Activated CD4-positive, alpha-beta memory T cell treated with anti-CD3 and anti-CD28 coated beads for 36 hours (primary cell): ENCODE measurements at regions not wholly inside any gene's neighbourhood (a gene's known extent, or its start where the extent isn't known, plus 50 kb on each side); places are given as distances from the start of the nearest gene placed in this dataset.

Source experiments
- CTCF ChIA-PET: fragments of 350-600 bp; sonication (Branson Sonifier 250); formaldehyde crosslinking; loops from one replicate; lab custom pipeline; 2021; ENCODE audit warnings: antibody characterized with exemption, inconsistent platforms; lab: Charles Lee
- POLR2A ChIA-PET: fragments of 350-600 bp; sonication (Branson Sonifier 250); formaldehyde crosslinking; loops from one replicate; lab custom pipeline; 2021; ENCODE audit warnings: antibody characterized with exemption; lab: Charles Lee
- DNase-seq: peaks from one replicate; pipeline ENCODE4 v3.0.0-alpha.2; 2020
- H3K27ac Mint-ChIP-seq: one replicate; pipeline ENCODE4 v1.8.0; 2021; ENCODE audit warnings: mixed read lengths
- H3K27me3 Mint-ChIP-seq: one replicate; pipeline ENCODE4 v1.8.0; 2021; ENCODE audit warnings: mixed read lengths
- H3K36me3 Mint-ChIP-seq: one replicate; pipeline ENCODE4 v1.8.0; 2021; ENCODE audit warnings: mixed read lengths
- H3K4me1 Mint-ChIP-seq: one replicate; pipeline ENCODE4 v1.8.0; 2021; ENCODE audit warnings: low read depth, mixed read lengths
- H3K4me3 Mint-ChIP-seq: one replicate; pipeline ENCODE4 v1.8.0; 2021; ENCODE audit warnings: mild to moderate bottlenecking, mixed read lengths
- H3K9me3 Mint-ChIP-seq: one replicate; pipeline ENCODE4 v1.8.0; 2021; ENCODE audit warnings: mixed read lengths
- intact Hi-C: fragments of 100-400 bp; cut with micrococcal nuclease; formaldehyde crosslinking; loops from one replicate; pipeline ENCODE4 v1.15.1; 2023

- Mint-ChIP-seq H3K36me3 (no peaks in the 10 kb centered on the region), H3K27me3 (no peaks in the 10 kb centered on the region), H3K27ac (no peak overlapping the region), H3K4me3 (no peak overlapping the region), H3K9me3 (no peaks in the 10 kb centered on the region), H3K4me1 (no peaks in the 10 kb centered on the region)
- intact Hi-C loops: no loop called here
- DNase-seq: no peak
- CTCF ChIA-PET: no interaction called here
- POLR2A ChIA-PET: no interaction called here
These were observed 809.9 kb upstream of the EEF2KMT start for GRCh38 chr16:5907544-5907943.

- Mint-ChIP-seq H3K4me1 (no peaks in the 10 kb centered on the region), H3K36me3 (no peaks in the 10 kb centered on the region), H3K27ac (no peak overlapping the region), H3K9me3 (peaks cover 3% of the 10 kb centered on the region), H3K4me3 (no peak overlapping the region), H3K27me3 (no peaks in the 10 kb centered on the region)
- intact Hi-C loops: no loop called here
- CTCF ChIA-PET: no interaction called here
- no peak for DNase-seq
- POLR2A ChIA-PET: no interaction called here
These were observed 808.8 kb upstream of the EEF2KMT start for GRCh38 chr16:5906351-5906750.

GRCh38 chr16:5905935-5906334 is 808.3 kb upstream of the EEF2KMT start:
- Mint-ChIP-seq H3K27ac (no peak overlapping the region), H3K27me3 (no peaks in the 10 kb centered on the region), H3K4me3 (no peak overlapping the region), H3K4me1 (no peaks in the 10 kb centered on the region), H3K9me3 (peaks cover 3% of the 10 kb centered on the region), H3K36me3 (no peaks in the 10 kb centered on the region)
- DNase-seq: no peak
- ChIA-PET CTCF (no interaction called here), POLR2A (no interaction called here)
- intact Hi-C loops: no loop called here

- H3K9me3 Mint-ChIP-seq: peaks cover 16% of the 10 kb centered on the region
- no peak overlapping the region for H3K27ac Mint-ChIP-seq
- H3K4me1 Mint-ChIP-seq: no peaks in the 10 kb centered on the region
- ChIA-PET CTCF (no interaction called here), POLR2A (no interaction called here)
- H3K36me3 Mint-ChIP-seq: no peaks in the 10 kb centered on the region
- H3K4me3 Mint-ChIP-seq: no peak overlapping the region
- no peaks in the 10 kb centered on the region for H3K27me3 Mint-ChIP-seq
- no peak for DNase-seq
- intact Hi-C loops: no loop called here
These were observed 806.2 kb upstream of the EEF2KMT start for GRCh38 chr16:5903832-5904231.

GRCh38 chr16:5903153-5903552 is 805.6 kb upstream of the EEF2KMT start:
- ChIA-PET CTCF (no interaction called here), POLR2A (no interaction called here)
- Mint-ChIP-seq H3K9me3 (peaks cover 19% of the 10 kb centered on the region), H3K27ac (no peak overlapping the region), H3K36me3 (no peaks in the 10 kb centered on the region), H3K4me3 (no peak overlapping the region), H3K27me3 (no peaks in the 10 kb centered on the region), H3K4me1 (no peaks in the 10 kb centered on the region)
- intact Hi-C loops: no loop called here
- DNase-seq: no peak

- H3K36me3 Mint-ChIP-seq: no peaks in the 10 kb centered on the region
- DNase-seq: no peak
- no peak overlapping the region for H3K27ac Mint-ChIP-seq
- H3K9me3 Mint-ChIP-seq: peaks cover 25% of the 10 kb centered on the region
- no peaks in the 10 kb centered on the region for H3K4me1 Mint-ChIP-seq
- no peaks in the 10 kb centered on the region for H3K27me3 Mint-ChIP-seq
- intact Hi-C loops: no loop called here
- POLR2A ChIA-PET: no interaction called here
- CTCF ChIA-PET: no interaction called here
- no peak overlapping the region for H3K4me3 Mint-ChIP-seq
These were observed 802.5 kb upstream of the EEF2KMT start for GRCh38 chr16:5900046-5900445.

- POLR2A ChIA-PET: no interaction called here
These were observed 798.4 kb upstream of the EEF2KMT start for GRCh38 chr16:5895976-5896375.

GRCh38 chr16:5895137-5895536 is 797.5 kb upstream of the EEF2KMT start:
- intact Hi-C loops: no loop called here
- H3K36me3 Mint-ChIP-seq: no peaks in the 10 kb centered on the region
- H3K4me3 Mint-ChIP-seq: no peak overlapping the region
- DNase-seq: no peak
- POLR2A ChIA-PET: no interaction called here
- H3K27ac Mint-ChIP-seq: no peak overlapping the region
- peaks cover 25% of the 10 kb centered on the region for H3K9me3 Mint-ChIP-seq
- H3K27me3 Mint-ChIP-seq: no peaks in the 10 kb centered on the region
- H3K4me1 Mint-ChIP-seq: no peaks in the 10 kb centered on the region
- CTCF ChIA-PET: no interaction called here

More at GRCh38 chr16:5895976-5896375, 798.4 kb upstream of the EEF2KMT start:
- Mint-ChIP-seq H3K27ac (no peak overlapping the region), H3K27me3 (no peaks in the 10 kb centered on the region), H3K4me3 (no peak overlapping the region), H3K9me3 (peaks cover 30% of the 10 kb centered on the region), H3K36me3 (no peaks in the 10 kb centered on the region), H3K4me1 (no peaks in the 10 kb centered on the region)
- CTCF ChIA-PET: no interaction called here
- intact Hi-C loops: no loop called here
- no peak for DNase-seq

GRCh38 chr16:5891296-5891695 is 793.7 kb upstream of the EEF2KMT start:
- H3K9me3 Mint-ChIP-seq: peaks cover 8% of the 10 kb centered on the region
- no peaks in the 10 kb centered on the region for H3K27me3 Mint-ChIP-seq
- no peak overlapping the region for H3K27ac Mint-ChIP-seq
- CTCF ChIA-PET: no interaction called here
- DNase-seq: no peak
- intact Hi-C loops: no loop called here
- no peak overlapping the region for H3K4me3 Mint-ChIP-seq
- H3K4me1 Mint-ChIP-seq: no peaks in the 10 kb centered on the region
- H3K36me3 Mint-ChIP-seq: no peaks in the 10 kb centered on the region
- POLR2A ChIA-PET: no interaction called here

GRCh38 chr16:5885521-5885920 is 787.9 kb upstream of the EEF2KMT start:
- Mint-ChIP-seq H3K4me3 (no peak overlapping the region), H3K36me3 (no peaks in the 10 kb centered on the region), H3K9me3 (peaks cover 2% of the 10 kb centered on the region), H3K27me3 (no peaks in the 10 kb centered on the region), H3K27ac (no peak overlapping the region), H3K4me1 (no peaks in the 10 kb centered on the region)
- DNase-seq: no peak
- intact Hi-C loops: no loop called here
- ChIA-PET POLR2A (no interaction called here), CTCF (no interaction called here)

GRCh38 chr16:5884996-5885395 is 787.4 kb upstream of the EEF2KMT start:
- Mint-ChIP-seq H3K4me3 (no peak overlapping the region), H3K27me3 (no peaks in the 10 kb centered on the region), H3K36me3 (no peaks in the 10 kb centered on the region), H3K9me3 (peaks cover 2% of the 10 kb centered on the region), H3K4me1 (no peaks in the 10 kb centered on the region), H3K27ac (no peak overlapping the region)
- POLR2A ChIA-PET: no interaction called here
- DNase-seq: no peak
- intact Hi-C loops: no loop called here
- CTCF ChIA-PET: no interaction called here

- Mint-ChIP-seq H3K27ac (no peak overlapping the region), H3K4me1 (no peaks in the 10 kb centered on the region), H3K4me3 (no peak overlapping the region), H3K27me3 (no peaks in the 10 kb centered on the region), H3K9me3 (peaks cover 2% of the 10 kb centered on the region), H3K36me3 (no peaks in the 10 kb centered on the region)
- DNase-seq: no peak
- ChIA-PET POLR2A (no interaction called here), CTCF (no interaction called here)
- intact Hi-C loops: no loop called here
These were observed 786.7 kb upstream of the EEF2KMT start for GRCh38 chr16:5884339-5884738.

- ChIA-PET POLR2A (no interaction called here), CTCF (no interaction called here)
- peaks cover 2% of the 10 kb centered on the region for H3K9me3 Mint-ChIP-seq
- H3K27ac Mint-ChIP-seq: no peak overlapping the region
- no peaks in the 10 kb centered on the region for H3K4me1 Mint-ChIP-seq
- DNase-seq: no peak
- H3K27me3 Mint-ChIP-seq: no peaks in the 10 kb centered on the region
- intact Hi-C loops: no loop called here
- H3K4me3 Mint-ChIP-seq: no peak overlapping the region
- H3K36me3 Mint-ChIP-seq: no peaks in the 10 kb centered on the region
These were observed 784.6 kb upstream of the EEF2KMT start for GRCh38 chr16:5882087-5882640.
